Activated CD8-positive, alpha-beta memory T cell treated with anti-CD3 and anti-CD28 coated beads for 36 hours (primary cell): ENCODE measurements at regions not wholly inside any gene's neighbourhood (a gene's known extent, or its start where the extent isn't known, plus 50 kb on each side); places are given as distances from the start of the nearest gene placed in this dataset.
"Not testable (repeated sequence)": the region's sequence is repeated elsewhere in the genome, so short reads cannot be mapped to it uniquely, and the experiment has no call there.

Source experiments
- CTCF ChIA-PET: fragments of 350-600 bp; sonication (Branson Sonifier 250); formaldehyde crosslinking; loops from one replicate; lab custom pipeline; 2021; ENCODE audit warnings: antibody characterized with exemption; lab: Charles Lee
- POLR2A ChIA-PET: fragments of 350-600 bp; sonication (Branson Sonifier 250); formaldehyde crosslinking; loops from one replicate; lab custom pipeline; 2021; ENCODE audit warnings: antibody characterized with exemption; lab: Charles Lee

DNA sequence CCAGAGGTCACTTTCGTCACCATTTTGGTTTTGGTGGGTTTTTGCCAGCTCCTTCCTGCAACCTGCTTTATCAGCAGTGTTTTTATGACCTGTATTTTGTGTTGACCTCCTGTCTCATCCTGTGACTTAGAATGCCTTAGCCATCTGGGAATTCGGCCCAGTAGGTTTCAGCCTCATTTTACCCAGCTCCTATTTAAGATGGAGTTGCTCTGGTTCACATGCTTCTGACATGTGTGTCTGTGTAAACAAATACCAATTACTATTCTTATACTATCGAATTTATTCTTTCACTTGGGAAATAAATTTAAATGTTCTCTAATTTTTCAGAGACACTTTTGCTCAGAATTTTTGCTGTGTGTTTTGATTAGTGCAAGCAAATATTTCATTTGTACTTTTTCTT is 1370.3 kb upstream of the MIR17HG start:
- POLR2A ChIA-PET = no interaction called here
- CTCF ChIA-PET = no interaction called here

DNA sequence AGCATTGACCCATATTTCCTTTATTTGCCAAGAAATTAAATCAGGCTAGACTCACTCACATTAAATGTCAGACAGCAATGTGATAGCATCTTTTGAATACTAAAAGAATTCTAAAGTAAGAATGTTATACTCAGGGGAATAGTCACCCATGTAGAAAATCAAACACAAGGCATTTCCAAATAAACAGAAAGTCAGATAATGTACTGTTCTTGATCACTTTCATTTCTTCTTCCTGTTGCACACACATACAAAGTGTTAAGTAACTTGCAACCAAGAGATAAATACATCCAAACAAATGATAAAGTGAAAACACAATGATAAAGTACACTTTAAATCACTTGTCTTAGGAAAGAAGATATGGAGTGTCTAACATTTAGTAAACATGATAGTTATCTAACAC is 1366.6 kb upstream of the MIR17HG start:
- ChIA-PET POLR2A (no interaction called here), CTCF (no interaction called here)

DNA sequence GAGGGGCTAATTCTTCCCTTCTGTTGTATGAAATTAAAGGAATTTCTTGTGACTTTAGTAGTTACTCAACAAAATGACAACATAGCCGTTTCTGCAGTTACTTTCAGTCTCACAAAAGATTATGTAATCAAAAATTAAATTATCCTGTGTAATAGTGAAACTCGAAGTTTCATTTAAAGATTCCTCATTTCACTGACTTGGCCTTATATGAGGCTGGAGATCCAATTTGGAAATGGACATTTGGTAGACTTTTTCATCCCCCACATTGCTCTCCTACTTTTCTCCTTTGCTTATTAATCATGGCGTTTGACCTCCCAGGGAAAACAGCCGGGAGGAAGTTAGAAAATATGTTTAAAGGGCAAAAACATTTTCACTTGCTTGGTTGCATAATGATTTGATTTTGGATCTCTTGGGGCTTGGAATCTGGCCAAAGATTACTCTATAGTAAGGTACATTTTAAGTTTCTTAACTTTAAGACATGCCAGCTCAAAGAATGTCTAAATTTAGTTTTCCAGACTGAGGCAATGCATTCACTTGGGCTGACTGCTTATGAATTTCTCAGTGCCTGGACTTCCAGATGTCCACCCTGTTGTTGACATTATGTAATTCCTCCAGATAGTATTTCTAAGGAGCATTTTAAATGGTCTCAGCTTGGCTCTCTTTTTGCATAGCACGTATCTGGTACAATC is 1364.9 kb upstream of the MIR17HG start:
- ChIA-PET POLR2A (no interaction called here), CTCF (no interaction called here)

DNA sequence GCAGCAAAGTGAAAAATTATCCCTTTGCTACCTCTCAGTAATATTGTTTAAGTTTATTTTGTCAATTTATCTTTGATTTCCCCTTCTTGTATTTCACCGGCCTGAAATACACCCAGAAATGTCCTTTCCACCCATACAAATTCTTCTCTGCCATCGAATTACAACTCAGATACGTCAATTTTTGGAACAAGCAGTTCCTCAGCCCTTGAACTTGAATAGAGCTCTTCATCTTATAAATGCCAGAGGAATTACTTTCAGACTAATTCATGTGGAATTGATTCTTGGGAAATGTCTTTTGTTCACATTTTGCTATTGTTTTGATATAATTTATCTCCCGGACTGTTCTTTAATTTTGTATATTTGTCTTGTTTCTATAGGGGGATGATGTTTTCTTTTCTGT is 1359.3 kb upstream of the MIR17HG start:
- ChIA-PET POLR2A (no interaction called here), CTCF (no interaction called here)

DNA sequence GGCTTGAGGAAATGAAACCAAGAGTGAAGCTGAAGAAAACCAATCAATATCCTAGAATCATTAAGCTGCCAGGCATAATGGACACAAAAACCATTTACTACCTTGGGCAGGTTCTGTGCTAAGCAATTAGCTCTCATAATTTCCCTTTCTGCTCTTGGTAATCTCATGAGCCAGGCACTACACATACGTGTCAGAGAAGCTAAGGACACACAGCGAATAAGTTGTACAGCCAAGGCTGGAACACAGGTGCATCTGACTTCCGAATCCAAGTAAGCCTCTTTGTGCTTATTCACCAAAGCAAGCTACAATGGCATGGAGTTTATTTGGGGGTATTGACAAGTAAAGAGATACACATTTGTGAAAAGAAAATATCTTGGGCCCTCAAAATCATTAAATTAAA is 1343.9 kb upstream of the MIR17HG start:
- POLR2A ChIA-PET = no interaction called here
- CTCF ChIA-PET = no interaction called here

DNA sequence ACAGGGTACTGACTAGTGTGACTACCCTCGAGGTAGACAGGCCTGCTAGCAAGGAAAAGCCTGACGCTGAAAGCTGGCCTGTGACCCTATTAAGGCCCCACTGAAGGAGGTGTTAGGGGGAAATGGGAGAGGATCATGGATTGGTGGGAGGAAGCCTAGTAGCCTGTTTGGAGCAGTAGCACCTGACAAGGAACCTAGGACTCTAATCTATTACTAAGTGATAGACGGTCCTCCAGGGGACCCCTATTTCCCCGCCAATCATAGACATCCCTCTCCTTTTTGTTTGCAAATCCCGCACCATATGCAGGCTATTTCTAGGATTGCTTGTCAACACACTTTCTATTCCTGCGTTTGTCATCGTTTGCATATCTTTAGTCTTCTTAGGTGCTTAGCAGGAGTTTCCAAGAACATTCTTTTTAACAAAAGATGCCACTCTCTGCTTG is 1338.8 kb upstream of the MIR17HG start:
- ChIA-PET POLR2A (no interaction called here), CTCF (no interaction called here)

DNA sequence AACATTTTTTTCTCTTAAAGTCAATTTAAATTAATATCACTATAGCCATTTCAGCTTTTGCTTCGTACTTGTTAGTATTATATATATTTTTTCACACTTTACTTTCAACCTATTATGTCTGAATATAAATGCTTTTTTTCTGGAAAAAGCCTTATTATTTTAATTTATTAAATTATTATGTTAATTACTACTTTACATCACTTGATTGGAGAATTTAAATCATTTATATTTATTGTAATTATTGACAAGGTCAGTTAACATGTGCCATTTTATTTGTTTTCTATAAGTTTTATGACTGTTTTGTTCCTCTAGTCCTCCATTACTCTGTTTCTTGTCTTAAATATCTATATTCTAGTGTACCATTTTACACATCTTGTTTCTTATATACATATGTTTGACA is 1333.4 kb upstream of the MIR17HG start:
- CTCF ChIA-PET = no interaction called here
- POLR2A ChIA-PET = no interaction called here

DNA sequence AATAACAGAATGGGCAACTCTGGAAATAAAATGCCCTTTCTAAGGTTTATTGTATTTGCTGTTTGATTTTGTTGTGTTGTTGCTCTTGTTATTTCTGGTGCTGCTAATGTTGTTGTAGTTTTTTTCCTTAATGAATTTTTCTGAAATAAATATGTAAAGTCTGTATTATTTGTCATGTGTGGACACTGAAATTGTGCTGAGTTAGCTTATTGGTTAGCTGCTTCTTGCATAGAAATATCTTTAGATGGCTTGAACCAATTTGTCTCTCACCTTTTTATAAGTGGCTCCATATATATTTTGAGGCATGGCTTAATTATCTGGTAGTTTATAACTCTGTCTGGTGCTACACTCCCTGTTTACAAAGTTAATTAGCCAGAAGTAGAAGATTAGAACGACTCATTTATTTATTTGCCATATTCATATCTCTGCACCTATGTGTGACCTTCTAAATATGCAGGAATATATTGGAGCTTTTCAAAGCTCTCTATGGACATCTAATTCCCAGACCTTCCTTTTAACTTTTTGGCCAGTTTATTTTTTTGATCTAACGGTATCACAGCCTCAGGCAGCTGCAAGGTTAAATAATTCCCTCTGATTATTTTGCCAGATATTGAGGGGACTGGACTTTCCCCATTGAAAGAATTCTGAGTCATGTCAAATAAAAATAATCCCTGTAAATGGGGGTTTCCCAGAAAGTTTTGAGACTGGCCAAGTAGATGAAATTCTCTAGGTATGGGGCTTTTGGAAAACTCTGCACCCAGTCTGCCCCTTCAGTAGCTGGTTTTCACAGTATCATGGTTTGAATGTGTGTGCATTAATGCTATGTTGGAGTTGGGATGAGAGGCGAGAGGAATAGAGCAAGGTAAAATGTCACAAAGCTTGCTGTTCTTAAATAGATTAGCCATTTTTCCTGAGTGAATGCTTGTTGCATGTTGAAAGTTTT is 1331.7 kb upstream of the MIR17HG start:
- ChIA-PET CTCF (no interaction called here), POLR2A (no interaction called here)

DNA sequence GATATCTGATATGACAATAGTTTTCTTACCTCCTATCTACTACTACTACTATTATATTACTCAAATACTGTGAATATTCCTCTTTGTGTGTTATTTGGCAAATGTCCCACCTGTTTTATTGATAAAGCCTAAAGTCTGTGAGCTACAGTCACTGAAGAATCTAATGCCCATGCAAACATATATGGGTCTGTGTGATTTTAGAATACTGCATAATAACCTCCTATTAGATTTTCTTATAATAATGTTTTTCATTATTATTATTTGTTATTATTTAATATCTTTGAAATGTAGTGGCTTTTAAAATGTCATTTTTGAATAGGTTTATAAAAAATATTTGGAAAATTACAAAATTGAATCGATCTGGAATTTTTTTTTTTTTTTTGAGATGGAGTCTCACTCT is 1330.8 kb upstream of the MIR17HG start:
- POLR2A ChIA-PET = no interaction called here

DNA sequence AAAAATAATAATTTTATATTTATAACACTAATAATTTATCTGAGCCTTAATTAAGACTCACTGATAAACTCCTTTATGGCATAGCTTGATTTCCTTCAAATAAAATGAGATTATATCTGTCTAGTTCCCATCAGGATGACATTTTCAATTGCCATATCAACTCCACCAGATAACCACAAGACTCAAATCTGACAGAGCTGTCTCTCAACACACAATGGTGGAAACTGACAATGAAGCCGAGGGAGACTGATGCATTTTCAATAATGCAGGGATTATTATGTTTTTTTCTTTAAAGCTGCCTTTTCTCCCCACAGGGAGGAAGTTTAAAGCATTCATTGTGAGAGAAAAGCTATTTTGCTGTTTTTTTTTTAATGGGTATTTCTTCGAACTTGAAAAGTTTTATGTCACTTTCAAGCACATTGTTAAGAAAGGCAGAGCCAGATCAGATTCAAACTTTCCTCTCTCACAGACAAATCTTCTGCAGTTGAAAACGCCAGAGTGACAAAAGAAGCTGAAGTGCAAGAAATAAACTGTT is 1326.9 kb upstream of the MIR17HG start:
- CTCF ChIA-PET = no interaction called here
- POLR2A ChIA-PET = no interaction called here

More for the DNA sequence above, 1330.8 kb upstream of the MIR17HG start:
- CTCF ChIA-PET = no interaction called here

DNA sequence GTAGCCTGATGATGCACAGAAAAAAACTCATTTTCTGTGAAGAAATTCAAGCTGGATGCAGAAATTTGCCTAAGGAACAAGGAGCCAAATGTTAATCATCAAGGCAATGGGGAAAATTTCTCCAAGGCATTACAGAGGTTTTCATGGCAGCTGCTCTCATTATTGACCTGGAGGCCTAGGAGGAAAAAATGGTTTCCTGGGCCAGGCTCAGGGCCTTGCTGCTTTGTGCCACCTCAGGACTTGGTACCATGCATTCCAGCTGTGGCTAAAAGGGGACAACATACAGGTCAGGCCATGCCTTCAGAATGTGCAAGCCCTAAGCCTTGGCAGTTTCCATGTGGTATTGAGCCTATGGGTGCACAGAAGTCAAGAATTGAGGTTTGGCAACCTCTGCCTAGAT is 1320.1 kb upstream of the MIR17HG start:
- ChIA-PET POLR2A (no interaction called here), CTCF (no interaction called here)

DNA sequence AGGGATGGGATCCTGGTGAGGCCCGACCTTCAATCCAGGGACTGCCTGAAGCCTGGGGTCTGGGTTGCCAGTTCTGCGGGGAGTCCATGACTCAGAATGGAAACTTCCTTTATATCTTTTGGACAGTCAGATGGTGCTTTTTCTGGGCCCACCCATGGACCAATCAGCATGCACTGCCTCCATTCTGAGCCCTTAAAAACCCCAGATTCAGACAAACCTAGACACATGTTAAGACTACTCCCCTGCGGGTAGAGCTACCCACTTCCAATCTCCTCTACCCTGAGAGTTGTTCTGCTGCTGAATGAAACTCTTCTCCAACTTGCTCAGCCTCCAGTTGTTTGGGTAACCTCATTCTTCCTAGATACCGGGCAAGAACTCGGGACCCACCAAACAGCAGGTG is 1315.2 kb upstream of the MIR17HG start:
- ChIA-PET POLR2A (no interaction called here), CTCF (no interaction called here)

DNA sequence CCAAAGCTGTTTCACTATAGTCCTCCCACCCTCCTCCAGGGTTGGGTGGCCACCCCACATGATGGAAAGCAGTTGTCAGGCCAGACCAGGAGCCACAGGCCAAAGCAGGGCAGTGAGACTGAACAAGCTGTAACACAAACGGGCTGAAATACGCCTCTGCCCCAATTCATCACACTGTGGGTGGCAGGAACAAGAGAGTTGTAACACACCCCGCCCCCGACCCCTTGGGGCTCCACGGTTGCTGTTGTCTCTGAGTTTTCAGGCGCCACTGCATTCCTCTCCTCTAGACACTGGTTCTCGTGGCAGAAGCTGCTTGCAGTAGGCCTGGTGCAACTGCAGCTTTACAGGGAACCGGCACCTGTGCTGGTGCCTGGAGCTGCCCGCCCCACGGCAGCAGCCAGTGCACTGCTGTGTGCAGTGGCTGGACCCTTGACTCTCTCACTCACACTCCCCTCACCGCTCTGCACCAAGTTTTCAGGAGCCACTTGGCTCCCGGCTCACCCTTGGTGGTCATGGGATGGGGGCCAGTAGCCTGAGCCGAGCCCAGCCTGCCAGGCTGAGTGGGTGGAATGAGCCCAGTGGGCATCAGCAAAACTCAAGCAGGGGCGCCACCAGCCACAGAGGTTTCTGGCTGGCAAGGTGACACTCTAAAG is 1314.5 kb upstream of the MIR17HG start:
- CTCF ChIA-PET = no interaction called here
- POLR2A ChIA-PET = no interaction called here

DNA sequence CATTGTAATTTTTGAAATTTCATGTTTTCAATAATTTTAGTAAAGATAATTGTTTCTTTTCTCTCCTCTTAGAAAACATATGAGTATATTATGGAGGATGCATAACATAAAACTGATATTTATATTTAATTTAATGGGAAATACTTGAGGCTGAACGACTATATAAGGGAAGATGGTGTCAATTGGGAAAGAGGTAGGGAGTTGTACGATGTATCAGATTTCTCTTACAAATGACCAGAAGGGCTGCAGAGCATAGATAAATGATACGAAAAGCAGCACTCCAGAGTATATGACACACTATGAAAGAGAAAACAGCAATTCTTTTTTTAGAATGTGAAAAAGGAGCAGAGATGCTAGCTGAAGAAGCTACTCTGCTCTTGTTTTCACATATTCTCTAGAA is 1308.0 kb upstream of the MIR17HG start:
- POLR2A ChIA-PET = no interaction called here
- CTCF ChIA-PET = no interaction called here

DNA sequence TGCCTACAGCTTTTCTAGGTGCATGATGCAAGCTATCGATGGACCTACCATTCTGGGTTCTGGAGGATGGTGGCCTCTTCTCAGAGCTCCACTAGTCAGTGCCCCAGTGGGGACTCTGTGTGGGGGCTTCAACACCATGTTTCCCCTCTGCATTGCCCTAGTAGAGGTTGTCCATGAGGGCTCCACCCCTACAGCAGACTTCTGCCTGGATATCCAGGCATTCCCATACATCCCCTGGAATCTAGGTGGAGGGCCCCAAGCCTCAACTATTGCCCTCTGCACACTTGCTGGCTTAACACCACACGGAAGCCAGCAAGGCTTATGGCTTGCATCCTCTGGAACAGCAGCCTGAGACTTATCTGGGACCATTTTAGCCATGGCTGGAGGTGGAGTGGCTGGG is 1299.9 kb upstream of the MIR17HG start:
- ChIA-PET POLR2A (no interaction called here), CTCF (no interaction called here)

DNA sequence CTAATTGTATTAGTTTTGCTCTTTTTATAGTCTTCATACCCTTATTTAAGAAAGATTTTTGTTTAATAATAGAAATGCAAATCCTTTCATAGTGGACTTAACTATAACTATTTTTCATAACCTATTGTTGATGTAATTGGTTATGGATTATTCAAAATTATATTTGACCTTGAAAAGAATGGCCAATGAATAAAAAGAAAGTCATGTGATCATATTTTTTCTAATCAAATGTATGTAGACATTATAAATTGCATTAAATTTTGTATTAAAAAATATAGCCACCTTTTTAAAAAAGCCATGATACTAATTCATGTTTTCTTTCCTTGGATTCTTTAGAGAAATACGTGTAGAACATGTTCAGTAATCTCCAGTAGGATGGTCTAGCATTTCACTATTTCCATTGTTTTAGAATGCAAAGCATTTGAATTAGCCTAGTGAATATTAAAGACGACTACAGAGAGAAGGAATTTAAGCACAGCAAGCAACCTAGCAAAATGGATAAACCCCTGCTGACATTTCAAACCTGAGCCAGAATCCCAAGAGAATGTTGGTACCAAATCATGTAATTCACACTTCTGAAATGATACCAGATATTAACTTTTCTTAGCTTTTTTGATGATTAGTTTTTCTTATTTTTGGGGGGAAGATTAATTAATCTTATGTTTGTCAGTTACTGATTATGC is 1297.4 kb upstream of the MIR17HG start:
- POLR2A ChIA-PET = no interaction called here
- CTCF ChIA-PET = no interaction called here

DNA sequence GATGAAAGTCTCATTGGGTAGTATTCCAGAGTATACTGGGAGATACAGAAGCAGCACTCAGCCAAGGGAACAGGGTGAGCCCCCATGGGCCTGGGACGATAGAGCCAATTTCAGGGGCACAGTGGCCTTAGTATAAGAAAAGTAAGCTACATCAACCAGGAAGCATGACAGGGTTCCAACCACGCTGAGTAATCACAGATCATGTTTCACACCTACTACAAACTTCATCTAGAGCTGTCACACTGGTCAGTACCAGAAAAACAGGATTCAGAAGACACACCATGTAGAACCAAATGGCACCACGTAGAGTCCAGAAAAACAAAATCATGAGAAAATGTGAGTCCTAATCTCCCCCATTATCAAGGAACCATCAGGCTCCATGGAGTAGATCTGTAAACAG is 1292.4 kb upstream of the MIR17HG start:
- CTCF ChIA-PET = no interaction called here
- POLR2A ChIA-PET = no interaction called here

DNA sequence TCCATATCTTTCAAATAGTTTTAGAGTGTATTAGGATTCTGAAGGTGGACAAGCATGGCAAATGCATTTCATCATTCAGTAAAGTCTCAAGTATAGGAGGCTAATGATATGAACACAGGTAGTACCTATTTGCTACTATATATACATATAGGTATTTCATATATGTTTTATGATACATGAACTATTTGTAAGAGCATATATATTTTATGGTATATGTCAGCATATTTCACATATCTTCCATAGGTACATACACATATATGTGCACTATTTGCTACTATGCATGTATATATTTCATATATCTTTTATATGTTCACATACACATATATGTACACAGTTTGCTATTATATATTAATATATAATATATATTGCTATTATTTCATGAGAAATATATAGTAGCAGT is 1291.7 kb upstream of the MIR17HG start:
- POLR2A ChIA-PET = no interaction called here
- CTCF ChIA-PET = no interaction called here

DNA sequence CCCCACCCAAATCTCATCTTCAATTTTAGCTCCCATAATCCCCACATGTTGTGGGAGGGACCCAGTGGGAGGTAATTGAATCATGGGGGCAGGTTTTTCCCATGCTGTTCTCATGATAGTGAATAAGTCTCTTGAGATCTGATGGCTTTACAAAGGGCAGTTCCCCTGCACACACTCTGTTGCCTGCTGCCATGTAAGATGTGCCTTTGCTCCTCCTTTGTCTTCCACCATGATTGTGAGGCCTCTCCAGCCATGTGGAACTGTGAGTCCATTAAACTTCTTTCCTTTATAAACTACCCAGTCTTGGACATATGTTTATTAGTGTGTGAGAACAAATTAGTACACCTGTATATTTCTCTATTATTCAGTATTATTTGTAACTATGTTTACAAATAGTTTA is 1283.3 kb upstream of the MIR17HG start:
- POLR2A ChIA-PET = not testable (repeated sequence)

DNA sequence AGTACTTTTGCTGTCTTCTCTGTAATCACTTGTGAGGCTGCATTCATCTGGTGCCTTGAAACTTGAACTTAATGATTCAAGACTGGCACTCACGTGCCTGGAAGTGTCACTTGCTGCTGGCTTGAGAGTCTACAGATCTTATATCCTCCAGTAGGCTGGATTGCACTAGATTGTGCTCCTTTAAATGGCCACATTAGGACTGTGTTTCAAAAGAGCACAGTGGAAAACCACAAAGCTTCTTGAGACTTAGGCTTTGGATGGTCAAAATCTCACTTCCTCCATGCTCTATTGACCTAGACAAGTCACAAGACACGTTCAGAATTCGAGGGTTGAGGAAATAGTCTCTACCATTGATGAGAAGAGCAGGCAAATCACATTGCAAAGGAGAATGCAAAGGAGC is 1278.8 kb upstream of the MIR17HG start:
- CTCF ChIA-PET = no interaction called here
- POLR2A ChIA-PET = no interaction called here

More for the DNA sequence above, 1283.3 kb upstream of the MIR17HG start:
- CTCF ChIA-PET = not testable (repeated sequence)
